HUES6 (cell line): ENCODE measurements at regions not wholly inside any gene's neighbourhood (a gene's known extent, or its start where the extent isn't known, plus 50 kb on each side); places are given as distances from the start of the nearest gene placed in this dataset.

Experiments used
- H3K27ac ChIP-seq: 2 replicates; pipeline ENCODE4 v1.7.0; 2013; ENCODE audit warnings: low read depth, mild to moderate bottlenecking, low read length, inconsistent platforms
- H3K27me3 ChIP-seq: 2 replicates; pipeline ENCODE4 v1.6.1; 2013; ENCODE audit warnings: low read length; ENCODE audit not compliant: control insufficient read depth, insufficient read depth
- H3K36me3 ChIP-seq: 2 replicates; pipeline ENCODE4 v1.6.1; 2013; ENCODE audit warnings: low read length; ENCODE audit not compliant: control insufficient read depth, insufficient read depth
- H3K4me1 ChIP-seq: 2 replicates; pipeline ENCODE4 v1.6.1; 2013; ENCODE audit warnings: low read length; ENCODE audit not compliant: control insufficient read depth, insufficient read depth
- H3K4me3 ChIP-seq: 2 replicates; pipeline ENCODE4 v1.5.1; 2013; ENCODE audit warnings: low read depth, low read length
- H3K9ac ChIP-seq: one replicate; pipeline ENCODE4 v1.6.1; 2013; ENCODE audit warnings: mild to moderate bottlenecking, low read length
- H3K9me3 ChIP-seq: 2 replicates; pipeline ENCODE4 v1.6.1; 2013; ENCODE audit warnings: low read depth, low read length; ENCODE audit not compliant: control insufficient read depth, insufficient read depth

- no peaks in the 10 kb centered on the region for H3K4me1 ChIP-seq
- H3K4me3 ChIP-seq, result no peak overlapping the region
- no peak overlapping the region for H3K27ac ChIP-seq
- no peaks in the 10 kb centered on the region for H3K27me3 ChIP-seq
- no peak overlapping the region for H3K9ac ChIP-seq
- H3K36me3 ChIP-seq, result no peaks in the 10 kb centered on the region
- peaks cover 5% of the 10 kb centered on the region for H3K9me3 ChIP-seq
Measured at GRCh38 chr4:116520886-116521285, 564.5 kb downstream of the TRAM1L1 start.

- Histone ChIP-seq H3K27ac (no peak overlapping the region), H3K27me3 (no peaks in the 10 kb centered on the region)
Measured at GRCh38 chr4:116516711-116517110, 568.7 kb downstream of the TRAM1L1 start.

GRCh38 chr4:116515959-116516358, 569.4 kb downstream of the TRAM1L1 start:
- Histone ChIP-seq H3K36me3 (no peaks in the 10 kb centered on the region), H3K27ac (no peak overlapping the region), H3K9ac (no peak overlapping the region), H3K27me3 (no peaks in the 10 kb centered on the region), H3K9me3 (peaks cover 13% of the 10 kb centered on the region), H3K4me1 (no peaks in the 10 kb centered on the region), H3K4me3 (no peak overlapping the region)

More at GRCh38 chr4:116516711-116517110, 568.7 kb downstream of the TRAM1L1 start:
- Histone ChIP-seq H3K4me3 (no peak overlapping the region), H3K36me3 (no peaks in the 10 kb centered on the region), H3K9me3 (peaks cover 13% of the 10 kb centered on the region), H3K9ac (no peak overlapping the region), H3K4me1 (no peaks in the 10 kb centered on the region)

- H3K4me1 ChIP-seq, result no peaks in the 10 kb centered on the region
- no peak overlapping the region for H3K4me3 ChIP-seq
- H3K9me3 ChIP-seq, result peaks cover 9% of the 10 kb centered on the region; the same call in 1 of the 2 replicates
- H3K36me3 ChIP-seq, result no peaks in the 10 kb centered on the region
- no peak overlapping the region for H3K27ac ChIP-seq
- H3K27me3 ChIP-seq, result no peaks in the 10 kb centered on the region
- H3K9ac ChIP-seq, result no peak overlapping the region
Measured at GRCh38 chr4:116512552-116512951, 572.8 kb downstream of the TRAM1L1 start.

GRCh38 chr4:116501954-116502353, 583.4 kb downstream of the TRAM1L1 start:
- H3K27ac ChIP-seq, result no peak overlapping the region
- no peaks in the 10 kb centered on the region for H3K9me3 ChIP-seq
- H3K27me3 ChIP-seq, result no peaks in the 10 kb centered on the region
- no peaks in the 10 kb centered on the region for H3K36me3 ChIP-seq
- H3K9ac ChIP-seq, result no peak overlapping the region
- no peaks in the 10 kb centered on the region for H3K4me1 ChIP-seq
- H3K4me3 ChIP-seq, result no peak overlapping the region

- Histone ChIP-seq H3K27me3 (no peaks in the 10 kb centered on the region), H3K4me1 (no peaks in the 10 kb centered on the region), H3K9ac (no peak overlapping the region), H3K4me3 (no peak overlapping the region), H3K36me3 (no peaks in the 10 kb centered on the region), H3K9me3 (no peaks in the 10 kb centered on the region), H3K27ac (no peak overlapping the region)
Measured at GRCh38 chr4:116500225-116500624, 585.2 kb downstream of the TRAM1L1 start.

- no peak overlapping the region for H3K9ac ChIP-seq
- H3K27ac ChIP-seq, result no peak overlapping the region
- no peaks in the 10 kb centered on the region for H3K36me3 ChIP-seq
- no peaks in the 10 kb centered on the region for H3K4me1 ChIP-seq
- no peaks in the 10 kb centered on the region for H3K9me3 ChIP-seq
- H3K4me3 ChIP-seq, result no peak overlapping the region
- H3K27me3 ChIP-seq, result no peaks in the 10 kb centered on the region
Measured at GRCh38 chr4:116489739-116490138, 595.6 kb downstream of the TRAM1L1 start.

GRCh38 chr4:116486401-116486800, 599.0 kb downstream of the TRAM1L1 start:
- no peaks in the 10 kb centered on the region for H3K4me1 ChIP-seq
- no peak overlapping the region for H3K4me3 ChIP-seq
- no peaks in the 10 kb centered on the region for H3K27me3 ChIP-seq
- 0 out of 2 replicates have a peak overlapping the region, but pooled peaks have one; percentile 41 for H3K27ac ChIP-seq
- H3K9ac ChIP-seq, result no peak overlapping the region
- H3K36me3 ChIP-seq, result no peaks in the 10 kb centered on the region
- H3K9me3 ChIP-seq, result no peaks in the 10 kb centered on the region

- no peaks in the 10 kb centered on the region for H3K4me1 ChIP-seq
- H3K9ac ChIP-seq, result no peak overlapping the region
- no peaks in the 10 kb centered on the region for H3K36me3 ChIP-seq
- H3K9me3 ChIP-seq, result peaks cover 7% of the 10 kb centered on the region; the same call in 1 of the 2 replicates
- no peak overlapping the region for H3K4me3 ChIP-seq
- H3K27ac ChIP-seq, result no peak overlapping the region
- no peaks in the 10 kb centered on the region for H3K27me3 ChIP-seq
Measured at GRCh38 chr4:116480546-116480945, 604.8 kb downstream of the TRAM1L1 start.

GRCh38 chr4:116478343-116478742, 607.0 kb downstream of the TRAM1L1 start:
- Histone ChIP-seq H3K36me3 (no peaks in the 10 kb centered on the region), H3K27ac (no peak overlapping the region), H3K9me3 (peaks cover 7% of the 10 kb centered on the region; the same call in 1 of the 2 replicates), H3K4me3 (no peak overlapping the region), H3K9ac (no peak overlapping the region), H3K27me3 (no peaks in the 10 kb centered on the region), H3K4me1 (no peaks in the 10 kb centered on the region)

- no peak overlapping the region for H3K4me3 ChIP-seq
- no peaks in the 10 kb centered on the region for H3K36me3 ChIP-seq
- no peaks in the 10 kb centered on the region for H3K9me3 ChIP-seq
- H3K27ac ChIP-seq, result no peak overlapping the region
- no peak overlapping the region for H3K9ac ChIP-seq
- H3K27me3 ChIP-seq, result no peaks in the 10 kb centered on the region
- no peaks in the 10 kb centered on the region for H3K4me1 ChIP-seq
Measured at GRCh38 chr4:116469582-116469981, 615.8 kb downstream of the TRAM1L1 start.

- H3K4me1 ChIP-seq, result no peaks in the 10 kb centered on the region
- H3K9me3 ChIP-seq, result no peaks in the 10 kb centered on the region
- H3K9ac ChIP-seq, result no peak overlapping the region
- no peak overlapping the region for H3K4me3 ChIP-seq
- H3K27me3 ChIP-seq, result no peaks in the 10 kb centered on the region
- H3K36me3 ChIP-seq, result no peaks in the 10 kb centered on the region
- H3K27ac ChIP-seq, result no peak overlapping the region
Measured at GRCh38 chr4:116453127-116453526, 632.2 kb downstream of the TRAM1L1 start.
